ENCODE measurements at regions not wholly inside any gene's neighbourhood (a gene's known extent, or its start where the extent isn't known, plus 50 kb on each side); places are given as distances from the start of the nearest gene placed in this dataset.

DNA sequence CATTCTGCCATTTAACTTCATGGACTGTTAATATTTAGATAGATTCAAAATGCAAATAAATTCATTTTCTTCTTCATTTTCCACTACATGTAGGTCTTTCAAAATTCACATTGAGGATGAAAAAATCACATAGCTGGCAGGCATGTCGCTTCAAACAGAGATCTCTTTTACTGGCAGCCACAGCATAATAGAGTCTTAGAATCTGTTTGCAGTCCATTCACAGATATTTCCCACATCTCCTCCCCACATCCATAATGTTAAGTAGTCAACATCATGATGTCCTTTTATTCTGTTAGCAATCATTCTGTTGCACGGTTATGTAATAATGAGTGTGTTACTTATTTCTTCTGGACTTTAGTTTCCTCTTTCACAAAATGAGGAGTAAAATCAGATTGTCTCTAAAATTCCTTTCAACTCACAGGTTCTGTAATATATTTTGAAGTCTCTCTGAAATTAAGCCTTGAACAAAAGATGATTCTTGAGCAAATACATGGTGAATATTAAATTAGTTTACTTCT, 257.5 kb upstream of the SNX7 start:
- no peak overlapping the region for H2AFZ ChIP-seq
- peaks cover 5% of the 10 kb centered on the region for H3K4me1 ChIP-seq (ENCODE audit: insufficient read depth)
- 58% methylated on average over 2 of the region's 2 CpGs for WGBS, 2 experiments (ENCODE audit: low coverage in 1 of 2, low lambda C conversion rate in 2 of 2, missing lambda C conversion rate in 2 of 2)
- H3K9ac ChIP-seq, result no peak overlapping the region
- in situ Hi-C loops (cut with MboI), result no loop called here
- no peaks in the 10 kb centered on the region for H3K27me3 ChIP-seq (replicated peaks; ENCODE audit: insufficient read depth)
- 0 out of 2 replicates have a peak, but pooled peaks cover 3% of the 10 kb centered on the region for H3K9me2 ChIP-seq (ENCODE audit: insufficient read depth)
- no peak overlapping the region for H3K4me3 ChIP-seq
- H3K79me2 ChIP-seq (ENCODE audit: insufficient read depth), result no peaks in the 10 kb centered on the region
- no peaks in the 10 kb centered on the region for H4K20me1 ChIP-seq (ENCODE audit: insufficient read depth)
- TF ChIP-seq EZH2phosphoT487 (IDR thresholded peaks at IDR 0.05; ENCODE audit: insufficient read depth, low read depth), result no peak
- no peaks in the 10 kb centered on the region for H3F3A ChIP-seq (ENCODE audit: insufficient read depth)
- no peaks in the 10 kb centered on the region for H3K36me3 ChIP-seq (ENCODE audit: low read depth)
- no peak for DNase-seq
- no peak overlapping the region for H3K4me2 ChIP-seq (ENCODE audit: unreplicated experiment)
- H3K9me3 ChIP-seq (ENCODE audit: low read depth), result no peaks in the 10 kb centered on the region
- H3K27ac ChIP-seq, result no peak overlapping the region

DNA sequence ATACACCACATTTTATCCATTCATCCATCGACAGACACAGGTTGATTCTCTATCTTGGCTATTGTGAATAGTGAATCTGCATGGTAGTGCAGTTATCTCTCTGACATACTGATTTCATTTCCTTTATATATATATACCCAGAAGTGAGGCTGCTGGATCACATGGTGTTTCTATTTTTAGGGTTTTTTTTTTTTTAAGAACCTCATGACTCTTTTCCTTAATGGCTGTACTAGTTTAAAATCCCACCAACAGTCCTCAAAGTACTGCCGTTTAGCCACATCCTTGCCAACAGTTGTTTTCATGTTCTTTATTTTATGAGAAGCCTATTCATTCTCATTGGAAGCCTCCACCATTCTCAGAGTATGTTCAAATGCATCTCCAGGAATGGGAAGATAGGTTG, 258.7 kb upstream of the SNX7 start:
- no peaks in the 10 kb centered on the region for H3F3A ChIP-seq (ENCODE audit: insufficient read depth)
- TF ChIP-seq EZH2phosphoT487 (IDR thresholded peaks at IDR 0.05; ENCODE audit: insufficient read depth, low read depth), result no peak
- TF ChIP-seq EZH2 (IDR thresholded peaks at IDR 0.05; ENCODE audit: insufficient read depth, poor library complexity, severe bottlenecking), result no peak
- in situ Hi-C loops (cut with MboI), result no loop called here

DNA sequence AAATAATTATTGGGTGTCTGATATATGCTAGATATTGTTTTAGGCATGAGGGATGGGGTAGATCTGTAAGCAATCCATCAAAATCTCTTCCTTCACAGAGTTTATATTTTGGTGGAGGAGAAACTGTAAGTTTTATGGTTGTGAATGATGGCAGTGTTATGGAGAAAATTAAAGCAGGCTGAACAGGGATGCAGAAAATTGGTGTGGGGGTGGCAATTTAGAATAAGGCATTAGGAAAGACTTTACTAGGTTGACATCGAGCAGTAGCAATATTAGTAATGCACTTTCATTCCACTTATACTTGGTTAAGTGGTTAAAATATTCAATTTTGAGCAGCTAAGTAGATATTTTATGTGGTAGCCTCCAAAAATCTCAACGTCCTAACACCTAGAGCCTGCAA, 261.1 kb upstream of the SNX7 start:
- no peak for DNase-seq
- Histone ChIP-seq H2AFZ (no peak overlapping the region), H4K20me1 (ENCODE audit: insufficient read depth) (no peaks in the 10 kb centered on the region), H3K27ac (no peak overlapping the region), H3F3A (ENCODE audit: insufficient read depth) (no peaks in the 10 kb centered on the region), H3K9ac (no peak overlapping the region), H3K4me3 (no peak overlapping the region), H3K36me3 (ENCODE audit: low read depth) (no peaks in the 10 kb centered on the region), H3K4me2 (ENCODE audit: unreplicated experiment) (no peak overlapping the region), H3K9me3 (ENCODE audit: low read depth) (no peaks in the 10 kb centered on the region), H3K9me2 (ENCODE audit: insufficient read depth) (0 out of 2 replicates have a peak, but pooled peaks cover 3% of the 10 kb centered on the region), H3K27me3 (replicated peaks; ENCODE audit: insufficient read depth) (no peaks in the 10 kb centered on the region), H3K79me2 (ENCODE audit: insufficient read depth) (no peaks in the 10 kb centered on the region), H3K4me1 (ENCODE audit: insufficient read depth) (peaks cover 12% of the 10 kb centered on the region)
- 72% methylated on average over 2 of the region's 2 CpGs for WGBS, 2 experiments (ENCODE audit: low coverage in 1 of 2, low lambda C conversion rate in 2 of 2, missing lambda C conversion rate in 2 of 2)
- TF ChIP-seq EZH2 (IDR thresholded peaks at IDR 0.05; ENCODE audit: insufficient read depth, poor library complexity, severe bottlenecking) (no peak), EZH2phosphoT487 (IDR thresholded peaks at IDR 0.05; ENCODE audit: insufficient read depth, low read depth) (no peak)
- in situ Hi-C loops (cut with MboI), result no loop called here

More for the DNA sequence above, 258.7 kb upstream of the SNX7 start:
- Histone ChIP-seq H3K9ac (no peak overlapping the region), H3K27ac (no peak overlapping the region), H3K9me3 (ENCODE audit: low read depth) (no peaks in the 10 kb centered on the region), H2AFZ (no peak overlapping the region), H3K9me2 (ENCODE audit: insufficient read depth) (0 out of 2 replicates have a peak, but pooled peaks cover 3% of the 10 kb centered on the region), H3K4me2 (ENCODE audit: unreplicated experiment) (no peak overlapping the region), H3K36me3 (ENCODE audit: low read depth) (no peaks in the 10 kb centered on the region), H4K20me1 (ENCODE audit: insufficient read depth) (no peaks in the 10 kb centered on the region), H3K79me2 (ENCODE audit: insufficient read depth) (no peaks in the 10 kb centered on the region), H3K4me1 (ENCODE audit: insufficient read depth) (peaks cover 12% of the 10 kb centered on the region), H3K4me3 (no peak overlapping the region), H3K27me3 (replicated peaks; ENCODE audit: insufficient read depth) (no peaks in the 10 kb centered on the region)
- no peak for DNase-seq
- WGBS, 2 experiments (ENCODE audit: low coverage in 1 of 2, low lambda C conversion rate in 2 of 2, missing lambda C conversion rate in 2 of 2), result 54 to 59% methylated on average over 2 of the region's 2 CpGs

DNA sequence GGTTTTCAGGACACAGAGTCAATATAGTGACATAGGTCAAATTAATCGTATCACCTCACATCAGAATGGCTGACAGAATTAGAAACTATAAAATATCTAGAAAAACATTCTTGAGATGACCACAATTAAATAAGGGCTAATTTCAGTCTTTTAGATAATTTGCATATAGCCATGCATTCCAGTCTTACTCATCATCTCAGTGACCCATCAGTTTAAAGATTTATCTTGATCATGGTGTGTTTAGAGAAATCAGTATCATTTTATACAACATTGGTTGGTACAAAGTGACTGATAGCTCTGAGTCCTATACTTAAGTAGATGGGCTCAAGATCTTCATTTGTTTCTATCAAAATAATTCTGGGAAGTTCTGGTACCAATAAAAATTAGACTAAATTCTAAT, 262.3 kb upstream of the SNX7 start:
- Histone ChIP-seq H3K4me1 (ENCODE audit: insufficient read depth) (peaks cover 12% of the 10 kb centered on the region), H3K27me3 (replicated peaks; ENCODE audit: insufficient read depth) (no peaks in the 10 kb centered on the region), H3K9me3 (ENCODE audit: low read depth) (no peaks in the 10 kb centered on the region), H3K79me2 (ENCODE audit: insufficient read depth) (no peaks in the 10 kb centered on the region), H3K27ac (no peak overlapping the region), H3K36me3 (ENCODE audit: low read depth) (no peaks in the 10 kb centered on the region), H2AFZ (peak overlapping the region; percentile 57; the same call in 1 of the 2 replicates), H3F3A (ENCODE audit: insufficient read depth) (no peaks in the 10 kb centered on the region), H3K4me2 (ENCODE audit: unreplicated experiment) (peak overlapping the region; percentile 58), H3K9me2 (ENCODE audit: insufficient read depth) (0 out of 2 replicates have a peak, but pooled peaks cover 3% of the 10 kb centered on the region), H3K4me3 (peak overlapping the region; percentile 50; the same call in 1 of the 2 replicates), H4K20me1 (ENCODE audit: insufficient read depth) (no peaks in the 10 kb centered on the region), H3K9ac (no peak overlapping the region)
- 89 to 95% methylated on average over 1 of the region's 1 CpG for WGBS, 2 experiments (ENCODE audit: low coverage in 1 of 2, low lambda C conversion rate in 2 of 2, missing lambda C conversion rate in 2 of 2)
- in situ Hi-C loops (cut with MboI), result no loop called here
- peak; percentile 32 for DNase-seq
- TF ChIP-seq EZH2phosphoT487 (IDR thresholded peaks at IDR 0.05; ENCODE audit: insufficient read depth, low read depth) (no peak), EZH2 (IDR thresholded peaks at IDR 0.05; ENCODE audit: insufficient read depth, poor library complexity, severe bottlenecking) (no peak)
